ENCODE measurements at regions not wholly inside any gene's neighbourhood (a gene's known extent, or its start where the extent isn't known, plus 50 kb on each side); places are given as distances from the start of the nearest gene placed in this dataset.

DNA sequence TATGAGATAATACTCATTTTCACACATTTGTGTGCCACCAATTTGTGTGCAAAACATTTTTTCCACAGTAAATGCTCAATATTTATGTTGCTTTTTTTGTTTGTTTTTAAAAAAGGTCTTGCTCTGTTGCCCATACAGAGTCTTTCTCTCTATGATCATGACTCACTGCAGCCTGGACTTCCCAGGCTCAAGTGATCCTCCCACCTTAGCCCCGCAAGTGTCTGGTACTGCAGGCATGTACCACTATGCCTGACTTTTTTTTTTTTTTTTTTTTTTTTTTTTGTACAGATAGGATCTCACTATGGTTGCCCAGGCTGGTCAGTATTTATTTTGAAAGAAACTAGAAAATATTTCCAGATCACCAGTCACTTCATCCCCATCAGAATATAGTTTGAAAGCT, 297.8 kb upstream of the GYPC start:
- no peak for DNase-seq (ENCODE audit: low read depth)
- no peak overlapping the region for H3K4me3 ChIP-seq (ENCODE audit: low read depth, low read length)
- TF ChIP-seq CTCF (IDR thresholded peaks at IDR 0.05; ENCODE audit: insufficient read depth, low read length): no peak

DNA sequence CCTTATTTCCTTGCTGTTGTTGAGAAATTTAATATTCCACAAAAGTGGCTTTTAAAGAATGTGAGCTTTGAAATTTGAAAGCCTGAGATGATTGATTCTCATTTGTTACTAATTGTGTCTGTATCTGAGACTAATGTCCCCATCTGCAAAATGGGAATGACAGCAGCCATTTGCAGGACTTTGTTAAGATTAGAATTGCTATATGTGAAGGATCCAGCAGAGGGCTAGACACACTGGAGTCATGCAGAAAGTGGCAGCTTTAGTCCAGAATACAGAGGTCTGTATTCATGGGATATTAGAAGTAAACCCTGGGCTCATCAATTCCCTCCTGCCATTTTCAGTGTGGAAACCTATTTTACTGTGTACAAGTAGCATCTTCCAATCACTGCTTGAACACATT, 296.5 kb upstream of the GYPC start:
- DNase-seq (ENCODE audit: low read depth): peak; percentile 21
- no peak overlapping the region for H3K4me3 ChIP-seq (ENCODE audit: low read depth, low read length)
- peak; percentile 32 for TF ChIP-seq CTCF (IDR thresholded peaks at IDR 0.05; ENCODE audit: insufficient read depth, low read length)

GRCh38 chr2:126367361-126367760, 288.6 kb upstream of the GYPC start:
- no peak for TF ChIP-seq CTCF (IDR thresholded peaks at IDR 0.05; ENCODE audit: insufficient read depth, low read length)
- no peak for DNase-seq (ENCODE audit: low read depth)
- no peak overlapping the region for H3K4me3 ChIP-seq (ENCODE audit: low read depth, low read length)

DNA sequence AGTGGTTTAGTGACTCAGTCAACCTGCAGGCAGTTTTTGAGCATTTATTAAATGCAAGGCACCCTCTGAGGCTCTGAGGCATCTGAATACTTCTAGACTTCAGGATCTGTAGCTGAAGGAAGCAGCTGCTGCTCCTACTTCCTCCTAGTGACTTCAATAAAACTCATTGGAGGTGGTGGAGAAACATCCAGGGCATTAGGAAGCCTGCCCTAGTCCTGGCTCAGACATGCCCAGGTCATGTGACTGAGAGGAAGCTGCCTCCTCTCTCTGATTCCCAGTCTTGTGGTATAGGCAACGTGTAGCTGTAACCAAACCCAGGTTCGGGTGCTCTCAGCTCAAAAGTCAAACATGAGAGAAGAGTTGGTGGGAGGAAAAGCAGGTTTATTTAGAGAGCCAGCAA, 287.2 kb upstream of the GYPC start:
- DNase-seq (ENCODE audit: low read depth): no peak
- H3K4me3 ChIP-seq (ENCODE audit: low read depth, low read length): no peak overlapping the region
- TF ChIP-seq CTCF (IDR thresholded peaks at IDR 0.05; ENCODE audit: insufficient read depth, low read length): no peak

DNA sequence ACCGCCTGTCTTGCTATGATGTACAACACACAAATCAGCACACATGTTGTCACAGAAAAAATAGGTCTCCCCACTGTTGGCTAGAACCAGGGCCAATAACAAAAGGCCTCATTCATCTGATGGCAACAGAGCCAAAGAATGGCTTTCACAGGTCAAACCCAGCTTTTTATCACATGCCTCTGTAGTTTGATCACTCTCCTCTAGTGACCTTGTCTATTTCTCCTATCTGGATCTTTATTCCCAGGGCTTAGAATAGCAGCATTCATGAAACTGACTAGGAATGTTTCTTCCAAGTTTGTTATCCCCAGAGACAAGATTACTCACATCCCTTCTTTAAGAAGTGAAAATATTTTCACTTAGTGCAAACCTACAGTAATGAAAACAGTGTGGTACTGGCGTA, 285.8 kb upstream of the GYPC start:
- no peak overlapping the region for H3K4me3 ChIP-seq (ENCODE audit: low read depth, low read length)
- TF ChIP-seq CTCF (IDR thresholded peaks at IDR 0.05; ENCODE audit: insufficient read depth, low read length): no peak
- peak; percentile 55 for DNase-seq (ENCODE audit: low read depth)

GRCh38 chr2:126372406-126372805, 283.6 kb upstream of the GYPC start:
- TF ChIP-seq CTCF (IDR thresholded peaks at IDR 0.05; ENCODE audit: insufficient read depth, low read length): no peak
- no peak overlapping the region for H3K4me3 ChIP-seq (ENCODE audit: low read depth, low read length)
- no peak for DNase-seq (ENCODE audit: low read depth)

DNA sequence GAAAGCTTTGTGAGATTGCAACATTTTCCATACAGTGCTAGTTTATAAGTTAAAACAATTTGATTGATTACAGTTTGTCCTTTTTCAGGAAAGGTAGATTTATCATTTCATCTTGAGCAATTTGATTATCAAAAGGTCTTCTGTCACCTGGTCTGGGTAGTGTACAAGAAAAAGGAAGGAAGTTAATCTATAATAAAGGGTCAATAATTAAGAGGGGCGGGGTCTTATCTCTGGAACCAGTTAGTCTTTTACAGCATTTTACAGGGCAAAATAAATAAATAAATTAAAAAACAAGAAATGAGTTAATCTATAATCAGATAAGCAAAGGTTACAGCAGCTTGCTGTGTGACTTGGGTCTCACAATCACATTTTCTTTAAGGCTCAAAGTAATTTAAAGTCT, 277.8 kb upstream of the GYPC start:
- no peak for TF ChIP-seq CTCF (IDR thresholded peaks at IDR 0.05; ENCODE audit: insufficient read depth, low read length)
- DNase-seq (ENCODE audit: low read depth): no peak

More for the DNA sequence above, 277.8 kb upstream of the GYPC start:
- H3K4me3 ChIP-seq (ENCODE audit: low read depth, low read length): no peak overlapping the region

Data from fibroblast of the aortic adventitia (primary cell).